Fibroblast of lung (primary cell): ENCODE measurements at regions not wholly inside any gene's neighbourhood (a gene's known extent, or its start where the extent isn't known, plus 50 kb on each side); places are given as distances from the start of the nearest gene placed in this dataset.
A peak's percentile ranks its signal among the peaks of the same experiment; 100 is the strongest.

Source experiments
- DNase-seq, 2 donors: peaks; one replicate each; pipeline versions ENCODE4 v3.0.0 to v3.0.0-alpha.2; 2010; ENCODE audit warnings: low read depth in 2 of 2
- H2AFZ ChIP-seq: 2 replicates; pipeline ENCODE4 v1.5.1; 2012; ENCODE audit warnings: low read length, control low read depth, inconsistent platforms
- H3K27ac ChIP-seq: 2 replicates; pipeline ENCODE4 v1.5.1; 2011; ENCODE audit warnings: low read length, control low read depth; ENCODE audit not compliant: insufficient read depth
- H3K27me3 ChIP-seq: 2 replicates; pipeline ENCODE4 v1.5.1; 2011; ENCODE audit warnings: mild to moderate bottlenecking, low read length; ENCODE audit not compliant: control insufficient read depth, insufficient read depth
- H3K36me3 ChIP-seq: 2 replicates; pipeline ENCODE4 v1.5.1; 2011; ENCODE audit warnings: low read length; ENCODE audit not compliant: control insufficient read depth, insufficient read depth
- H3K4me1 ChIP-seq: 2 replicates; pipeline ENCODE4 v1.5.1; 2011; ENCODE audit warnings: low read length; ENCODE audit not compliant: control insufficient read depth, insufficient read depth; ENCODE audit errors: extremely low read depth
- H3K4me2 ChIP-seq: 2 replicates; pipeline ENCODE4 v1.5.1; 2011; ENCODE audit warnings: low read length, control low read depth; ENCODE audit not compliant: insufficient read depth; ENCODE audit errors: extremely low read depth
- H3K4me3 ChIP-seq, 4 experiments: fragments of 200-600 bp in 1 of 4; sonication (generic) in 1 of 4; replicated peaks in 1 of 4; 2 replicates each; pipeline ENCODE4 v1.5.1; 2011 to 2016; ENCODE audit warnings: low read length in 4 of 4, low read depth in 3 of 4, mild to moderate bottlenecking in 3 of 4, control low read depth in 2 of 4, inconsistent platforms in 1 of 4, mixed read lengths in 1 of 4; ENCODE audit not compliant: insufficient read depth in 1 of 4; ENCODE audit errors: control extremely low read depth in 1 of 4
- H3K79me2 ChIP-seq: 2 replicates; pipeline ENCODE4 v1.5.1; 2012; ENCODE audit warnings: mild to moderate bottlenecking, low read length, inconsistent platforms; ENCODE audit not compliant: control insufficient read depth, insufficient read depth
- H3K9ac ChIP-seq: 2 replicates; pipeline ENCODE4 v1.5.1; 2011; ENCODE audit warnings: mild to moderate bottlenecking, low read length, control low read depth; ENCODE audit not compliant: insufficient read depth
- H3K9me3 ChIP-seq: 2 replicates; pipeline ENCODE4 v1.5.1; 2012; ENCODE audit warnings: low read depth, low read length; ENCODE audit not compliant: control insufficient read depth, insufficient read depth
- H4K20me1 ChIP-seq: 2 replicates; pipeline ENCODE4 v1.5.1; 2011; ENCODE audit warnings: low read length; ENCODE audit not compliant: control insufficient read depth, insufficient read depth; ENCODE audit errors: extremely low read depth
- CTCF ChIP-seq, 2 donors: IDR thresholded peaks in 1 of 2; conservative IDR thresholded peaks in 1 of 2; 1 replicate in 1 of 2; 2 replicates in 1 of 2; pipeline ENCODE4 v1.5.1; 2011 to 2012; ENCODE audit warnings: low read length in 2 of 2, control low read depth in 1 of 2, inconsistent platforms in 1 of 2, low read depth in 1 of 2, mild to moderate bottlenecking in 1 of 2
- EZH2 ChIP-seq: IDR thresholded peaks from 2 replicates; pipeline ENCODE4 v1.5.1; 2012; ENCODE audit warnings: low read length, control low read depth, mild to moderate bottlenecking; ENCODE audit errors: missing control alignments

- Histone ChIP-seq H3K27me3 (no peaks in the 10 kb centered on the region), H3K4me2 (no peak overlapping the region), H3K4me1 (no peaks in the 10 kb centered on the region), H3K36me3 (no peaks in the 10 kb centered on the region), H3K9ac (no peak overlapping the region), H2AFZ (no peak overlapping the region), H3K9me3 (no peaks in the 10 kb centered on the region), H3K79me2 (no peaks in the 10 kb centered on the region), H4K20me1 (no peaks in the 10 kb centered on the region), H3K27ac (no peak overlapping the region), H3K4me3 (no peak overlapping the region)
- DNase-seq = peak; percentile 27 to 59
- TF ChIP-seq CTCF (conservative IDR thresholded peaks at IDR 0.05 in 1 of 2, IDR thresholded peaks at IDR 0.05 in 1 of 2; ENCODE audit: low read depth in 1 of 2, low read length in 2 of 2) (peak in 1 of 2 donors; percentile 28), EZH2 (no peak)
Observed at GRCh38 chr9:31140316-31140715, 1244.1 kb upstream of the ACO1 start.

- Histone ChIP-seq H3K79me2 (no peaks in the 10 kb centered on the region), H3K27me3 (no peaks in the 10 kb centered on the region), H3K36me3 (no peaks in the 10 kb centered on the region), H3K4me2 (no peak overlapping the region), H4K20me1 (no peaks in the 10 kb centered on the region), H3K9ac (no peak overlapping the region), H3K9me3 (no peaks in the 10 kb centered on the region), H3K4me1 (no peaks in the 10 kb centered on the region), H3K4me3 (no peak overlapping the region), H2AFZ (no peak overlapping the region), H3K27ac (no peak overlapping the region)
- TF ChIP-seq CTCF (conservative IDR thresholded peaks at IDR 0.05 in 1 of 2, IDR thresholded peaks at IDR 0.05 in 1 of 2; ENCODE audit: low read depth in 1 of 2, low read length in 2 of 2) = no peak
- TF ChIP-seq EZH2 = no peak
- DNase-seq = no peak
Observed at GRCh38 chr9:31142456-31142855, 1242.0 kb upstream of the ACO1 start.

GRCh38 chr9:31144614-31145013, 1239.8 kb upstream of the ACO1 start:
- Histone ChIP-seq H4K20me1 (no peaks in the 10 kb centered on the region), H3K27me3 (no peaks in the 10 kb centered on the region)
- no peak for DNase-seq

More at GRCh38 chr9:31144614-31145013, 1239.8 kb upstream of the ACO1 start:
- Histone ChIP-seq H2AFZ (no peak overlapping the region), H3K4me1 (no peaks in the 10 kb centered on the region), H3K9ac (no peak overlapping the region), H3K36me3 (no peaks in the 10 kb centered on the region), H3K9me3 (no peaks in the 10 kb centered on the region), H3K27ac (no peak overlapping the region), H3K79me2 (no peaks in the 10 kb centered on the region), H3K4me3 (no peak overlapping the region), H3K4me2 (no peak overlapping the region)
- TF ChIP-seq EZH2 (no peak), CTCF (conservative IDR thresholded peaks at IDR 0.05 in 1 of 2, IDR thresholded peaks at IDR 0.05 in 1 of 2; ENCODE audit: low read depth in 1 of 2, low read length in 2 of 2) (no peak)
